WERI-Rb-1 (cell line): ENCODE measurements at regions not wholly inside any gene's neighbourhood (a gene's known extent, or its start where the extent isn't known, plus 50 kb on each side); places are given as distances from the start of the nearest gene placed in this dataset.

Experiments
- DNase-seq: peaks from one replicate; pipeline ENCODE4 v3.0.0-alpha.2; 2020
- H3K27ac ChIP-seq: fragments of 250-450 bp; sonication (Bioruptor Pico); 2 replicates; pipeline ENCODE4 v1.5.1; 2020; ENCODE audit warnings: mild to moderate bottlenecking, moderate library complexity
- H3K27me3 ChIP-seq: fragments of 250-450 bp; sonication (Bioruptor Pico); 2 replicates; pipeline ENCODE4 v1.5.1; 2021; ENCODE audit warnings: mild to moderate bottlenecking, low read depth, moderate library complexity; ENCODE audit not compliant: insufficient read depth, severe bottlenecking
- H3K36me3 ChIP-seq: fragments of 250-450 bp; sonication (Bioruptor Pico); 2 replicates; pipeline ENCODE4 v1.5.1; 2020; ENCODE audit warnings: mild to moderate bottlenecking, moderate library complexity
- H3K4me3 ChIP-seq: 2 replicates; pipeline ENCODE4 v1.5.1; 2011; ENCODE audit warnings: low read depth, mild to moderate bottlenecking, control low read depth, low read length
- H3K9me3 ChIP-seq: fragments of 250-450 bp; sonication (Bioruptor Pico); 2 replicates; pipeline ENCODE4 v1.5.1; 2021; ENCODE audit warnings: mild to moderate bottlenecking, moderate library complexity; ENCODE audit not compliant: severe bottlenecking
- CTCF ChIP-seq: IDR thresholded peaks from 2 replicates; pipeline ENCODE4 v1.5.1; 2011; ENCODE audit warnings: low read depth, mild to moderate bottlenecking, control low read depth, inconsistent platforms, low read length

GRCh38 chr13:100818711-100819110 is 144.1 kb upstream of the TMTC4 start:
- DNase-seq = no peak
- Histone ChIP-seq H3K27me3 (no peaks in the 10 kb centered on the region), H3K9me3 (no peaks in the 10 kb centered on the region), H3K4me3 (no peak overlapping the region), H3K27ac (no peak overlapping the region), H3K36me3 (no peaks in the 10 kb centered on the region)
- no peak for TF ChIP-seq CTCF

GRCh38 chr13:100817928-100818327 is 143.3 kb upstream of the TMTC4 start:
- Histone ChIP-seq H3K27ac (no peak overlapping the region), H3K27me3 (no peaks in the 10 kb centered on the region), H3K36me3 (no peaks in the 10 kb centered on the region), H3K4me3 (no peak overlapping the region), H3K9me3 (no peaks in the 10 kb centered on the region)
- no peak for TF ChIP-seq CTCF
- DNase-seq = no peak

GRCh38 chr13:100815476-100816046 is 141.0 kb upstream of the TMTC4 start:
- no peaks in the 10 kb centered on the region for H3K9me3 ChIP-seq
- H3K4me3 ChIP-seq = no peak overlapping the region
- peaks cover 6% of the 10 kb centered on the region for H3K27me3 ChIP-seq
- no peak overlapping the region for H3K27ac ChIP-seq
- no peak for DNase-seq
- no peak for TF ChIP-seq CTCF
- no peaks in the 10 kb centered on the region for H3K36me3 ChIP-seq

- TF ChIP-seq CTCF = no peak
- DNase-seq = no peak
Observed at GRCh38 chr13:100812982-100813584, 138.5 kb upstream of the TMTC4 start.

GRCh38 chr13:100811928-100812327 is 137.3 kb upstream of the TMTC4 start:
- DNase-seq = no peak

More at GRCh38 chr13:100812982-100813584, 138.5 kb upstream of the TMTC4 start:
- Histone ChIP-seq H3K36me3 (no peaks in the 10 kb centered on the region), H3K9me3 (no peaks in the 10 kb centered on the region), H3K27ac (no peak overlapping the region), H3K27me3 (peaks cover 11% of the 10 kb centered on the region), H3K4me3 (no peak overlapping the region)

More at GRCh38 chr13:100811928-100812327, 137.3 kb upstream of the TMTC4 start:
- Histone ChIP-seq H3K9me3 (no peaks in the 10 kb centered on the region), H3K36me3 (no peaks in the 10 kb centered on the region), H3K27me3 (peaks cover 23% of the 10 kb centered on the region), H3K4me3 (no peak overlapping the region), H3K27ac (no peak overlapping the region)
- no peak for TF ChIP-seq CTCF
